IMR-90 (cell line): ENCODE measurements at regions not wholly inside any gene's neighbourhood (a gene's known extent, or its start where the extent isn't known, plus 50 kb on each side); places are given as distances from the start of the nearest gene placed in this dataset.

Experiments
- ATAC-seq: fragments of 200-7000 bp; cut with Tn5 transposase; 2 replicates; pipeline ENCODE4 v1.9.1; 2020; ENCODE audit warnings: low read depth, mild to moderate bottlenecking, moderate library complexity
- BruUV-seq: library from RNA; stranded (reverse); fragments of 400-500 nt; replicated peaks from 2 replicates; lab custom pipeline; 2021; lab: Mats Ljungman, UMichigan
- CTCF ChIA-PET: fragments of 300-600 bp; formaldehyde crosslinking; extraction: SDS; loops from one replicate; lab custom pipeline; 2021; ENCODE audit warnings: antibody characterized with exemption; lab: Yijun Ruan, JAX
- POLR2A ChIA-PET: fragments of 300-600 bp; sonication (Branson Sonifier 250); formaldehyde crosslinking; loops from one replicate; lab custom pipeline; 2022; ENCODE audit warnings: antibody characterized with exemption; ENCODE audit not compliant: unreplicated experiment; lab: Charles Lee
- DNase-seq: peaks from one replicate; pipeline ENCODE4 v3.0.0; 2013
- H2AFZ ChIP-seq: replicated peaks from 2 replicates; pipeline ENCODE3; 2013; ENCODE audit warnings: low read length, mild to moderate bottlenecking; ENCODE audit not compliant: poor library complexity
- H2AK5ac ChIP-seq: 2 replicates; pipeline ENCODE4 v1.6.1; 2013; ENCODE audit warnings: low read depth, low read length, inconsistent platforms
- H2AK9ac ChIP-seq: replicated peaks from 2 replicates; pipeline ENCODE3; 2013; ENCODE audit warnings: mild to moderate bottlenecking, low read depth, low read length, moderate library complexity; ENCODE audit not compliant: poor library complexity
- H2BK120ac ChIP-seq: 2 replicates; pipeline ENCODE4 v1.6.1; 2013; ENCODE audit warnings: low read depth, low read length, inconsistent platforms
- H2BK15ac ChIP-seq: 3 replicates; pipeline ENCODE4 v1.6.1; 2013; ENCODE audit warnings: low read depth, low read length, inconsistent platforms
- H2BK20ac ChIP-seq: 2 replicates; pipeline ENCODE4 v1.6.1; 2013; ENCODE audit warnings: low read depth, mild to moderate bottlenecking, inconsistent platforms, low read length, moderate library complexity
- H2BK5ac ChIP-seq: 2 replicates; pipeline ENCODE4 v1.6.1; 2013; ENCODE audit warnings: mild to moderate bottlenecking, low read depth, low read length, inconsistent platforms; ENCODE audit not compliant: poor library complexity, severe bottlenecking
- H3K14ac ChIP-seq: replicated peaks from 2 replicates; pipeline ENCODE4 v1.6.1; 2013; ENCODE audit warnings: low read depth, low read length, inconsistent platforms
- H3K18ac ChIP-seq: 2 replicates; pipeline ENCODE4 v1.6.1; 2013; ENCODE audit warnings: low read depth, low read length, control low read depth
- H3K23ac ChIP-seq: 2 replicates; pipeline ENCODE4 v1.6.1; 2013; ENCODE audit warnings: low read depth, low read length, inconsistent platforms
- H3K27ac ChIP-seq: 2 replicates; pipeline ENCODE4 v1.5.1; 2013; ENCODE audit warnings: mild to moderate bottlenecking, control low read depth, low read length; ENCODE audit not compliant: insufficient read depth
- H3K27me3 ChIP-seq: 2 replicates; pipeline ENCODE4 v1.6.1; 2013; ENCODE audit warnings: low read length; ENCODE audit not compliant: control insufficient read depth, insufficient read depth
- H3K36me3 ChIP-seq: 2 replicates; pipeline ENCODE4 v1.6.1; 2013; ENCODE audit warnings: low read length, mixed read lengths; ENCODE audit not compliant: control insufficient read depth, insufficient read depth
- H3K4ac ChIP-seq: 2 replicates; pipeline ENCODE4 v1.6.1; 2013; ENCODE audit warnings: low read depth, low read length, inconsistent platforms
- H3K4me1 ChIP-seq: 2 replicates; pipeline ENCODE4 v1.6.1; 2013; ENCODE audit warnings: low read length, mixed read lengths; ENCODE audit not compliant: control insufficient read depth, insufficient read depth
- H3K4me2 ChIP-seq: 2 replicates; pipeline ENCODE4 v1.6.1; 2013; ENCODE audit warnings: low read depth, mild to moderate bottlenecking, control low read depth, low read length, moderate library complexity
- H3K4me3 ChIP-seq: 2 replicates; pipeline ENCODE4 v1.5.1; 2013; ENCODE audit warnings: low read depth, mild to moderate bottlenecking, control low read depth, low read length, moderate library complexity; ENCODE audit not compliant: insufficient read depth
- H3K56ac ChIP-seq: 2 replicates; pipeline ENCODE4 v1.6.1; 2013; ENCODE audit warnings: low read length, inconsistent platforms; ENCODE audit not compliant: insufficient read depth; ENCODE audit errors: extremely low read depth
- H3K79me1 ChIP-seq, 2 experiments: 2 replicates each; pipeline ENCODE4 v1.6.1; 2013; ENCODE audit warnings: low read length in 2 of 2, inconsistent platforms in 1 of 2, low read depth in 1 of 2
- H3K9ac ChIP-seq: 2 replicates; pipeline ENCODE4 v1.6.1; 2013; ENCODE audit warnings: low read depth, low read length, control low read depth
- H3K9me1 ChIP-seq: 2 replicates; pipeline ENCODE4 v1.6.1; 2013; ENCODE audit warnings: low read length, inconsistent platforms; ENCODE audit not compliant: insufficient read depth
- H3K9me3 ChIP-seq: 2 replicates; pipeline ENCODE4 v1.6.1; 2013; ENCODE audit warnings: low read length; ENCODE audit not compliant: control insufficient read depth, insufficient read depth
- H4K20me1 ChIP-seq: 2 replicates; pipeline ENCODE4 v1.6.1; 2013; ENCODE audit warnings: low read length, inconsistent platforms; ENCODE audit not compliant: insufficient read depth
- H4K5ac ChIP-seq: 2 replicates; pipeline ENCODE4 v1.6.1; 2013; ENCODE audit warnings: mild to moderate bottlenecking, low read depth, low read length, control low read depth
- H4K8ac ChIP-seq, 2 experiments: 2 replicates each; pipeline ENCODE4 v1.6.1; 2013; ENCODE audit warnings: low read depth in 2 of 2, low read length in 2 of 2, control low read depth in 1 of 2, inconsistent platforms in 1 of 2
- H4K91ac ChIP-seq: 2 replicates; pipeline ENCODE4 v1.6.1; 2013; ENCODE audit warnings: low read depth, low read length, inconsistent platforms; ENCODE audit not compliant: insufficient read depth
- BHLHE40 ChIP-seq: fragments of 150-350 bp; IDR thresholded peaks from 2 replicates; pipeline ENCODE4 v1.6.1; 2016; ENCODE audit warnings: mild to moderate bottlenecking, low read depth, low read length
- CEBPB ChIP-seq: IDR thresholded peaks from 2 replicates; pipeline ENCODE4 v1.6.1; 2012; ENCODE audit warnings: low read depth, low read length, improper control_type of control experiment
- CHD1 ChIP-seq: IDR thresholded peaks from 2 replicates; pipeline ENCODE4 v1.6.1; 2012; ENCODE audit warnings: low read depth, low read length, improper control_type of control experiment
- FOS ChIP-seq: fragments of 150-350 bp; IDR thresholded peaks from 2 replicates; pipeline ENCODE4 v1.6.1; 2016; ENCODE audit warnings: low read depth, low read length
- MAFK ChIP-seq: IDR thresholded peaks from 2 replicates; pipeline ENCODE4 v1.6.1; 2012; ENCODE audit warnings: low read depth, low read length, improper control_type of control experiment
- MAZ ChIP-seq: IDR thresholded peaks from 2 replicates; pipeline ENCODE4 v1.6.1; 2012; ENCODE audit warnings: low read depth, mild to moderate bottlenecking, low read length, improper control_type of control experiment, moderate library complexity, borderline replicate concordance
- MXI1 ChIP-seq: IDR thresholded peaks from 2 replicates; pipeline ENCODE4 v1.6.1; 2012; ENCODE audit warnings: low read depth, mild to moderate bottlenecking, low read length, moderate library complexity, borderline replicate concordance
- NFE2L2 ChIP-seq: fragments of 150-350 bp; IDR thresholded peaks from 2 replicates; pipeline ENCODE4 v1.6.1; 2016; ENCODE audit warnings: low read depth, mild to moderate bottlenecking, low read length
- POLR2A ChIP-seq: IDR thresholded peaks from 2 replicates; pipeline ENCODE4 v1.6.1; 2012; ENCODE audit warnings: mild to moderate bottlenecking, low read depth, low read length
- RAD21 ChIP-seq: IDR thresholded peaks from 2 replicates; pipeline ENCODE4 v1.6.1; 2012; ENCODE audit warnings: low read length, improper control_type of control experiment
- RCOR1 ChIP-seq: IDR thresholded peaks from 2 replicates; pipeline ENCODE4 v1.6.1; 2012; ENCODE audit warnings: mild to moderate bottlenecking, low read length, improper control_type of control experiment; ENCODE audit not compliant: insufficient replicate concordance
- RFX5 ChIP-seq: IDR thresholded peaks from 2 replicates; pipeline ENCODE4 v1.8.0; 2012; ENCODE audit warnings: low read depth, mild to moderate bottlenecking, low read length, moderate library complexity
- SMC3 ChIP-seq: fragments of 150-350 bp; IDR thresholded peaks from 2 replicates; pipeline ENCODE4 v1.6.1; 2016; ENCODE audit warnings: low read depth, mild to moderate bottlenecking, antibody characterized with exemption, low read length, moderate library complexity
- WGBS, 2 experiments: methylation state at CpG; one replicate each; pipeline versions ENCODE4 v1.1.5 to v1.1.7; 2013; ENCODE audit warnings: missing lambda C conversion rate in 2 of 2; ENCODE audit not compliant: insufficient read length in 1 of 2; ENCODE audit errors: extremely low coverage in 2 of 2; 5-methylcytosine and 5-hydroxymethylcytosine counted together
- dilution Hi-C: fragments of 300-500 bp; cut with HindIII; formaldehyde crosslinking; loops from one replicate; pipeline ENCODE4 v1.14.3; 2018; ENCODE audit warnings: low sequenced_read_pairs; ENCODE audit not compliant: unreplicated experiment
- in situ Hi-C: fragments of 300-500 bp; cut with MboI; formaldehyde crosslinking; loops from 3 replicates; pipeline ENCODE4 v1.14.3; 2019; ENCODE audit warnings: low sequenced_read_pairs, inconsistent platforms, mixed read lengths
- intact Hi-C: fragments of 100-400 bp; cut with micrococcal nuclease; formaldehyde crosslinking; loops from 2 replicates; pipeline ENCODE4 v1.10.0; 2022
- TF ChIP-seq, protein P1 (sequence below): fragments of 150-350 bp; IDR thresholded peaks from 2 replicates; pipeline ENCODE4 v1.6.1; 2016; ENCODE audit warnings: low read depth, mild to moderate bottlenecking, low read length, moderate library complexity, borderline replicate concordance
- TF ChIP-seq, protein P2 (sequence below): conservative IDR thresholded peaks from 2 replicates; pipeline ENCODE4 v1.5.1; 2012; ENCODE audit warnings: mild to moderate bottlenecking, low read depth, low read length, improper control_type of control experiment
- TF ChIP-seq, protein P3 (sequence below): fragments of 150-350 bp; IDR thresholded peaks from 2 replicates; pipeline ENCODE4 v1.6.1; 2017; ENCODE audit warnings: mild to moderate bottlenecking, antibody characterized with exemption, low read length, low read depth

DNA sequence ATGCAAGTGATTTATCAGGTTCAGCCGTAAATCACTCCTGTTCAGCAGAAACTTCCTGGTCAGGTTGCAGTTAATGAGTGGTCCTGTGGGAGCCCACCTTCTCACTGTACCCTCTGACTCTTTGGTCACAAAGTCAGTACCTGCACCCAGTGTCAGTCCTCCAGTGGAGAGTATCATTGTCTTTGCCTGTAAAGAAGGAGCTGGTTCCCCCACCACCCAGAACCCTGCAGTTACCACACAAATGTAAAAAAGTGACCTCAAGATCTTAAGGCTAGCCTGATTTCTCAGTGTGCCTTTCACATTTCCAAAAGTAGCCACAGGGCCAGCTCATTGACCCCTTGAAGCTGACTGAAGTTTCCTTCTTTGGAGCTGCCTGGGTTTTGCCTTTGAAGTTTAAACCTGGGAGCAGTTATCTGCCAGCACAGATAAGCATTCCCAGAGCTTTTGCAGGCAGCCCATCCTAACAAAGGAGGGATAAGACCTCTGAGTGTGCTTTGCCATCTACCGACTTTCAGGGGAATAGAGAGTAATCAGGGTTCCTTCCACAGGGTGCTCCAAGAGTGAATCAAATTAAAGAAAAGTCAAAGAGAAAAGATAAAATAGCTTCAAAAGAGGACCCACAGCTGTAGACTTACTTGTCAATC lies 725.2 kb downstream of the CPS1 start:
- Histone ChIP-seq H4K8ac (no peak overlapping the region), H2BK20ac (no peak overlapping the region), H3K27ac (no peak overlapping the region), H3K4me2 (no peak overlapping the region), H3K14ac (no peak overlapping the region), H3K9me1 (no peaks in the 10 kb centered on the region), H3K36me3 (no peaks in the 10 kb centered on the region), H3K4ac (no peak overlapping the region), H3K18ac (no peak overlapping the region), H2BK120ac (no peak overlapping the region), H2BK15ac (no peak overlapping the region), H3K9ac (no peak overlapping the region), H2BK5ac (no peak overlapping the region), H2AK5ac (no peak overlapping the region), H3K4me3 (no peak overlapping the region), H3K23ac (no peak overlapping the region), H3K79me1 (no peaks in the 10 kb centered on the region), H4K91ac (no peak overlapping the region), H2AFZ (no peak overlapping the region), H4K20me1 (no peaks in the 10 kb centered on the region), H2AK9ac (no peak overlapping the region), H3K56ac (no peak overlapping the region), H3K9me3 (peaks cover 8% of the 10 kb centered on the region), H3K4me1 (no peaks in the 10 kb centered on the region), H3K27me3 (no peaks in the 10 kb centered on the region), H4K5ac (no peak overlapping the region)
- in situ Hi-C loops = no loop called here
- no CpG with 5 or more reads among the region's 2 CpGs for WGBS, 2 experiments
- no peak for ATAC-seq
- no TSS peak for BruUV-seq
- DNase-seq = no peak
- dilution Hi-C loops = no loop called here
- ChIA-PET POLR2A (no interaction called here), CTCF (no interaction called here)
- intact Hi-C loops = no loop called here
- TF ChIP-seq, protein P1, sequence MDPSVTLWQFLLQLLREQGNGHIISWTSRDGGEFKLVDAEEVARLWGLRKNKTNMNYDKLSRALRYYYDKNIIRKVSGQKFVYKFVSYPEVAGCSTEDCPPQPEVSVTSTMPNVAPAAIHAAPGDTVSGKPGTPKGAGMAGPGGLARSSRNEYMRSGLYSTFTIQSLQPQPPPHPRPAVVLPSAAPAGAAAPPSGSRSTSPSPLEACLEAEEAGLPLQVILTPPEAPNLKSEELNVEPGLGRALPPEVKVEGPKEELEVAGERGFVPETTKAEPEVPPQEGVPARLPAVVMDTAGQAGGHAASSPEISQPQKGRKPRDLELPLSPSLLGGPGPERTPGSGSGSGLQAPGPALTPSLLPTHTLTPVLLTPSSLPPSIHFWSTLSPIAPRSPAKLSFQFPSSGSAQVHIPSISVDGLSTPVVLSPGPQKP = no peak
- TF ChIP-seq POLR2A (no peak), FOS (no peak), SMC3 (no peak), BHLHE40 (no peak), RFX5 (no peak), MAFK (no peak), NFE2L2 (no peak), RAD21 (no peak), MAZ (no peak), CHD1 (no peak), MXI1 (no peak), CEBPB (no peak), RCOR1 (no peak)
- TF ChIP-seq, protein P2, sequence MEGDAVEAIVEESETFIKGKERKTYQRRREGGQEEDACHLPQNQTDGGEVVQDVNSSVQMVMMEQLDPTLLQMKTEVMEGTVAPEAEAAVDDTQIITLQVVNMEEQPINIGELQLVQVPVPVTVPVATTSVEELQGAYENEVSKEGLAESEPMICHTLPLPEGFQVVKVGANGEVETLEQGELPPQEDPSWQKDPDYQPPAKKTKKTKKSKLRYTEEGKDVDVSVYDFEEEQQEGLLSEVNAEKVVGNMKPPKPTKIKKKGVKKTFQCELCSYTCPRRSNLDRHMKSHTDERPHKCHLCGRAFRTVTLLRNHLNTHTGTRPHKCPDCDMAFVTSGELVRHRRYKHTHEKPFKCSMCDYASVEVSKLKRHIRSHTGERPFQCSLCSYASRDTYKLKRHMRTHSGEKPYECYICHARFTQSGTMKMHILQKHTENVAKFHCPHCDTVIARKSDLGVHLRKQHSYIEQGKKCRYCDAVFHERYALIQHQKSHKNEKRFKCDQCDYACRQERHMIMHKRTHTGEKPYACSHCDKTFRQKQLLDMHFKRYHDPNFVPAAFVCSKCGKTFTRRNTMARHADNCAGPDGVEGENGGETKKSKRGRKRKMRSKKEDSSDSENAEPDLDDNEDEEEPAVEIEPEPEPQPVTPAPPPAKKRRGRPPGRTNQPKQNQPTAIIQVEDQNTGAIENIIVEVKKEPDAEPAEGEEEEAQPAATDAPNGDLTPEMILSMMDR = no peak
- TF ChIP-seq, protein P3, sequence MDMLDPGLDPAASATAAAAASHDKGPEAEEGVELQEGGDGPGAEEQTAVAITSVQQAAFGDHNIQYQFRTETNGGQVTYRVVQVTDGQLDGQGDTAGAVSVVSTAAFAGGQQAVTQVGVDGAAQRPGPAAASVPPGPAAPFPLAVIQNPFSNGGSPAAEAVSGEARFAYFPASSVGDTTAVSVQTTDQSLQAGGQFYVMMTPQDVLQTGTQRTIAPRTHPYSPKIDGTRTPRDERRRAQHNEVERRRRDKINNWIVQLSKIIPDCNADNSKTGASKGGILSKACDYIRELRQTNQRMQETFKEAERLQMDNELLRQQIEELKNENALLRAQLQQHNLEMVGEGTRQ = no peak
